Endometrium (tissue), 2 donors: ENCODE measurements at regions not wholly inside any gene's neighbourhood (a gene's known extent, or its start where the extent isn't known, plus 50 kb on each side); places are given as distances from the start of the nearest gene placed in this dataset.
"Not testable (repeated sequence)": the region's sequence is repeated elsewhere in the genome, so short reads cannot be mapped to it uniquely, and the experiment has no call there.

Experiments used
- FAIRE-seq: peaks from 2 replicates; lab custom pipeline; 2012; peaks lifted over from hg19 to GRCh38; lab: Jason Lieb, UNC
- donor health status: control.
- donor health status: control.

GRCh38 chr1:148357037-148357436 is 126.1 kb downstream of the PPIAL4G start:
- FAIRE-seq, result no peak

GRCh38 chr1:148355976-148356375 is 127.1 kb downstream of the PPIAL4G start:
- FAIRE-seq, result no peak

DNA sequence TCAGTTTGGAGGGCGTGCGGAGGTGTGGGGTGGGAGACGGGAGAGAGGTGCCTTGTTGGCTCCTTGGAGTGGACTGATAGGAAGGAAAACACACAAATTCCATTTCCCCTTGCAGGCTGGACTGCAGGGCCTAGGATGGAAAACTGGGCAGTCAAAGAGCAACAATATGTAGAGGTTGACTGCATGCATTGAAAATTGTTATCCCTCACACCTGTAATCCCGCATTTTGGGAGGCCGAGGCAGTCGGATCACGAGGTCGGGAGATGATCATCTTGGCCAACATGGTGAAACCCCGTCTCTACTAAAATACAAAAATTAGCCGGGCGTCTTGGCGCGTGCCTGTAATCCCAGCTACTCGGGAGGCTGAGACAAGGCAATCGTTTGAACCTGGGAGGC is 128.2 kb downstream of the PPIAL4G start:
- FAIRE-seq, result no peak

DNA sequence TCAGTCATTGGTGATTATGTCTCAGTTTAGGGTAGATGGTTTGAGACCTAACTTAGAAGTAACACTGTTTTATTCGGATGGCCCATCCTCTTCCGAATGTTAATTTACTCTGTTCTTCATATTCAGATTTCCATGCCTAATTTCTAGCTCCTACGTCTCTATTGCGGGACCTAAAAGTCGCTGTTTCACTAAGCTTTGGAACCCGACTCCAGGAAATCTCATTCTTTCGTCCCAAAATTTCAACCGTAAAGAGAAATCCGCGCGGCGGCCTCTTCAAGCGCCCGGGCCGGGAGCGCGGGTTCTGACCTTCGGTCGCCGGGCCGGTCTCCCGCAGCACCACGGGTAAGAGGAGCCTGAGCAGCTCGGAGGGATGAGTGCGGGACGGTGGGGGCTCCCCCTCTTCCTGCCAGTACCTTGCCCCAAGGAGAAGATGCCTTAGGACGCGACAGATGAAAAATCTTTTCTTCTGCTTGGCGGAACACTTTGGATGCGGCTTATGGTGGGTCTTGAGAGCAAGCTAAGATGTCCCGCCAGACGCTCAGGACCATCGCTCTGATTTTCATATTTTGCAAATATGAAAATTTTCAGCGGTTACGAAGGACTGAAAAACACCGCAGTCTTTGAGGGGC is 128.7 kb downstream of the PPIAL4G start:
- no peak for FAIRE-seq

DNA sequence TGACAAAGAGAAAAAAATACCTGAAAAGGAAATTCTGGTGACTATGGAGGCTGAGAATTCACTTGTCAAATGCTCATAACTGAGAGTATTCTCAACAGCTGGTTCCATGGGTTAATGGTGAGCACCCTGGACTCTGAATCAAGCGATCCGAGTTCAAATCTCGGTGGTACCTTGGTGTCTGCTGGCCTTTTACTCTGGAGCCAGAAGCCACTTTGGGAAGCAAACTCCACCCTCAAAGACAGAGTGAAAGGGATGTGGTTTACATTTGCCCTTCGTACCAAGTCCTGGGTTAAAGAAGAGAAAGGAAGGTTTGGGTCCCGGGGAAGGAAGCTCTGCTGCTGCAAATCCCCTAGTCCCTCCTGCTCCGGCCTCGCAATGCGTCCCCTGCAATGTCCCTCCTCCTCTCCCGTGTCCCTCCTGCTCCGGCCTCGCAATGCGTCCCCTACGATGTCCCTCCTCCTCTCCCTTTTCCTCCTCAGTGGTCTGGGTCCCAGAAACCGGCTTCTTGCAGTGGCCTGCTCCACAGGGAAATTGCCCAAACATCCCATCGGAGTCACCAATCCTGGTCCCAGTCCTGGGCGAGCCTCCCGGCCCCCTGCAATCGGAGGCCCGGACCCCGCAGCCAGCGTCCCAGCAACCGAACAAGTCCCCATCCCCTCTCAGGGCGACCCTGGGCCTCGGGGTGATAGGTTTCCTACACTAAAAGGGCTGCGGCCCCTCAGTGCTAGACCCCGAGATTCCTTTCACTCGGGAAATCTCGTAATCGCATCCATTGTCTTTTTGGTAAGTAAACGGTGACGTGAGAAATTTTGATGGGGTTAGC is 129.4 kb downstream of the PPIAL4G start:
- no peak for FAIRE-seq

GRCh38 chr1:148352470-148353053 is 130.5 kb downstream of the PPIAL4G start:
- FAIRE-seq, result no peak

GRCh38 chr1:148347781-148348180 is 135.3 kb downstream of the PPIAL4G start:
- no peak for FAIRE-seq

GRCh38 chr1:148345659-148346151 is 137.4 kb downstream of the PPIAL4G start:
- FAIRE-seq, result peak; percentile 73

- not testable (repeated sequence) for FAIRE-seq
Measured at GRCh38 chr1:148344651-148345050, 138.5 kb downstream of the PPIAL4G start.

DNA sequence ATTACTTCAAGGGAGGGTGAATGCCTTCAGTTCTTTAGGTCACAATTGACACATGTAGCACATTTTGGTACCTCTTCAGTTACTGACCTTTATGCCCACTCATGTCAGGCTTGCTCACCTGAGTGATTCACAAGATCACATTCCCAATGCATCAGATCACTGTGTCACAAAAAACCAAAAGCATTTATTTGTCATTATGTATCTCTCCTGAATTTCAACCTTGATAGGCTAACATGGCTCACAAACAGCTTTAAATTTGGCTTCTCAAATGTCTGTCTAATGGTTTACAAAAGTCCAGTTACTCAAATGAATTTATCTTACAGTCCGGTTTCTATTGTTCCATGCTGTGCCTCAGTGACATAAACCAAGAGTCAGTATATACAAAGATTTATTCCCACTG is 141.4 kb downstream of the PPIAL4G start:
- FAIRE-seq, result not testable (repeated sequence)

DNA sequence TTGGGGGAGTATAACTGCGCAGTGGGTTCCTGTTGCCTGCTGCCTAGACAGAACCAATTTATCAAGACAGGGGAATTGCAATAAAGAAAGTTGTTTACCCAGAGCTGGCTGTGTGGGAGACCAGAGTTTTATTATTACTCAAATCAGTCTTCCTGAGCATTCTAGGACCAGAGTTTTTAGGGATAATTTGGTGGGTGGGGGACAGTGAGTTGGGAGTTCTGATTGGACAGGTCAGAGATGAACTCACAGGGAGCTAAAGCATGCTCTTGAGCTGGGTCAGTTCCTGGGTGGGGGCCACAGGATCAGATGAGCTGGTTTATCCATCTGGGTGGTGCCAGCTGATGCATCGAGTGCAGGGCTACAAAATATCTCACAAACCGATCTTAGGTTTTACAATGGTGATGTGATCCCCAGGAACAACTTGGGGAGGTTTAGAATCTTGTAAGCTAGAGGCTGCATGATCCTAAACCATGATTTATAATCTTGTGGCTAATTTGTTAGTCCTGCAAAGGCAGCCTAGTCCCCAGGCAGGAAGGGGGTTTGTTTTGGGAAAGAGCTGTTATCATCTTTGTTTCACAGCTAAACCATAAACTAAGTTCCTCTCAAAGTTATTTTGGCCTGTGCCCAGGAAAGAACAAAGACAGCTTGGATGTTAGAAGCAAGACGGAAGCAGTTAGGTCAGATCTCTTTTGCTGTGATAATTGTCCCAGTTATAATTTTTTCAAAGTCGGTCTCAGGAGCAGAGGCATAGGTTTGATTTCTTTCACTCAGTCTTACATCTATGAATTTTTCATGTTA is 146.8 kb downstream of the PPIAL4G start:
- peak; percentile 53 for FAIRE-seq

GRCh38 chr1:148334339-148335130 is 148.6 kb downstream of the PPIAL4G start:
- no peak for FAIRE-seq

DNA sequence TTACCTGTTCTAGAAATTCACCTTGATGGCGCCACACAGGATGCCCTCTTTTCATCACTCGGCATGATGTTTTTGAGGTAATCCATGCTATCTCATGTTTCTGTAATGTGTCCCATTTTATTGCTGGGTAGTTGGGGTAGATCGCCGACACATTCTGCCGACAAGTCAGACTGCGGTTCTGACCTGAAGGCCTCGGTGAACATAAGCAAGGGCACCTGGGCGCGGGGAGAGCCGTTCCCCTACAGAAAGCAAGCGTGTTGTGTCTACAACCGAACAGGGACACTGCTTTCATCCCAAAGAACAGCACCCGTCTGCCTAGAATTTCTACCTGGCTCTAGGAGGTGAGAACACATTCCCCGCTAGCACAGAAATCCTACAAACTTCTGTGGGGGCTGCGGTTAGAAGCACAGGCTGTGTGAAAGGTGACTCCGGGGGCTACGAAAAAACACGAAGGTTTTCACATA is 149.2 kb downstream of the PPIAL4G start:
- no peak for FAIRE-seq

GRCh38 chr1:148328884-148329283 is 154.2 kb downstream of the PPIAL4G start:
- no peak for FAIRE-seq

GRCh38 chr1:148325031-148325430 is 158.1 kb downstream of the PPIAL4G start:
- not testable (repeated sequence) for FAIRE-seq

- not testable (repeated sequence) for FAIRE-seq
Measured at GRCh38 chr1:148324465-148324864, 158.6 kb downstream of the PPIAL4G start.

DNA sequence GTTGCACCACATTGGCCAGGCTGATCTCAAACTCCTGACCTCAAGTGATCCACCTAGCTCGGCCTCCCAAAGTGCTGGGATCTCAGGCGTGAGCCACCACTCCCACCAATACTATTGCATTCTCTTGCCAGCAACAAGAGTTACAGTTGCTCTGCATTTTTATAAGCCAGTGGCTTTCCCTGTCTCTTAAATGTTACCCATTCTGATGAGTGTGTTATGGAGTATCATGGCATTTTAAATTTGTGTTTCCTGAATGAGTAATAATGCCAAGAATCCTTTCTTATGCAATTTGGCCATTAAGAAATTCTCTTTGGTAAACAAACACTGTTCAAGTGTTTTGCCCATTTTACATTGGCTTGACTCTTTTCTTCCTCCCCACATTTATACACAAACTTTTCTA is 163.0 kb downstream of the PPIAL4G start:
- FAIRE-seq, result not testable (repeated sequence)

DNA sequence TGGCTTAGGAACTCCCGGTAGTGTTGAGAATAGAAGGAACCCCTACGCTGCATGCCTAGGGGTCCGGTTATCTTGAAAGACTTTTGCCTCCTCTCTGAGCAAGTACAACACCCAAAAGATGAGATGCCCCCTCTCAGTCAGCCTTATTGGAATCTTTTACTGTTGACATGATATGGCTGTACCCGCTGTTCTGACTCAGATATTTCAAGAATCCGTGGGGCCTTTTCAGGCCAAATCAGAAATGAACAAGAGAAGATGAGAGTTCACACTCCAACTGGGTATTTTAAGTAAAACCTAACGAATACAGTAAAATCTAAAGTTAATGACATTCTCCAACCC is 164.2 kb downstream of the PPIAL4G start:
- FAIRE-seq, result no peak

- no peak for FAIRE-seq
Measured at GRCh38 chr1:148318123-148318903, 164.8 kb downstream of the PPIAL4G start.

DNA sequence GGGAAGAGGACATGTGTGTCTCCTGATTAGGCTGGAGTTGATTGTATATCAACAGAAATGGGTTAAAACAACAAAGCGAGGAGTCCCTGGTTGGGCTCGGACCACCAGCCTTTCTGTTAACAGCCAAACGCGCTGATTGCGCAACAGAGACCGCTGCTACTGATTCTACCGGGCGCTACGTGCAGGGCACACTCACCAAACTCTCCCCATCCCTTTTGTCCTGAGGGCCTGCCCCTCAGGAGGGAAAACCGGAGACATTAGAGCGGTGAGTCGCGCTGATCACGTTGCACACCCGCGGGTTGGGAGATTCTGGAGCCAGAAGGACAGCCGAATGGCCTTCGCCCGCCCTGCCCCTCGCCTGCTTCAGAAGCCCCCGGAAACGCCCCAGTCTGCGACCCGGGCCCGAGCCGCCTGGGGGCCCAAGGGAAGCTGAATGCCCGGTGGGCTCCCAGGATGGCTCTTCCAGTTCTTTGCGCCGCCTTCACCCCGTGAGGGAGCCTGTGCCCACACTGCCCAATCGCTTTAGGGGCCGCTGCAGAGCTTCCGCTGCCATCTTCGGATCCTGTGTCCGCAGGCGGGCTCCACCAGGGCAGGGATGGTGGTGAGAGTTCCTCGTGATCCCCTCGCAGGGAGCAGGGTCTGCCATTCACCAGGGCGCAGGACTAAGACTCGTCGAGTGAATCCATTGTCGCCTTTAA is 165.4 kb upstream of the NBPF11 start:
- no peak for FAIRE-seq
